Immature natural killer cell (primary cell): ENCODE measurements at regions not wholly inside any gene's neighbourhood (a gene's known extent, or its start where the extent isn't known, plus 50 kb on each side); places are given as distances from the start of the nearest gene placed in this dataset.

Source experiments
- DNase-seq, 3 donors: peaks; one replicate each; pipeline ENCODE4 v3.0.0; 2022; ENCODE audit warnings: mixed read lengths in 1 of 3
- H3K27ac Mint-ChIP-seq, 6 donors: one replicate each; pipeline ENCODE4 v1.8.0; 2020; ENCODE audit warnings: mixed read lengths in 6 of 6, mild to moderate bottlenecking in 5 of 6, inconsistent platforms in 4 of 6, moderate library complexity in 3 of 6
- H3K27me3 Mint-ChIP-seq, 3 donors: one replicate each; pipeline ENCODE4 v1.8.0; 2020 to 2021; ENCODE audit warnings: low read depth in 3 of 3, mild to moderate bottlenecking in 3 of 3, mixed read lengths in 3 of 3, moderate library complexity in 3 of 3, inconsistent platforms in 1 of 3
- H3K36me3 Mint-ChIP-seq, 3 donors: one replicate each; pipeline ENCODE4 v1.8.0; 2020; ENCODE audit warnings: mixed read lengths in 3 of 3, inconsistent platforms in 2 of 3, mild to moderate bottlenecking in 2 of 3
- H3K4me1 Mint-ChIP-seq, 2 donors: one replicate each; pipeline ENCODE4 v1.8.0; 2020; ENCODE audit warnings: inconsistent platforms in 2 of 2, mild to moderate bottlenecking in 2 of 2, mixed read lengths in 2 of 2, moderate library complexity in 1 of 2
- H3K4me3 Mint-ChIP-seq, 5 donors: one replicate each; pipeline ENCODE4 v1.8.0; 2020; ENCODE audit warnings: mild to moderate bottlenecking in 5 of 5, mixed read lengths in 5 of 5, inconsistent platforms in 3 of 5, moderate library complexity in 3 of 5
- H3K9me3 Mint-ChIP-seq, 6 donors: one replicate each; pipeline ENCODE4 v1.8.0; 2020; ENCODE audit warnings: mild to moderate bottlenecking in 6 of 6, mixed read lengths in 6 of 6, inconsistent platforms in 4 of 6, moderate library complexity in 3 of 6

- Mint-ChIP-seq H3K36me3 (no peaks in the 10 kb centered on the region), H3K27me3 (peaks cover 0 to 2% (median 0%) of the 10 kb centered on the region in 3 donors), H3K4me3 (no peak overlapping the region), H3K9me3 (no peaks in the 10 kb centered on the region), H3K27ac (no peak overlapping the region), H3K4me1 (peaks cover 22 to 24% of the 10 kb centered on the region in 2 donors)
- no peak for DNase-seq
Measured at GRCh38 chr9:134561427-134562145, 80.0 kb upstream of the COL5A1 start.

GRCh38 chr9:134562146-134562849 lies 79.3 kb upstream of the COL5A1 start:
- Mint-ChIP-seq H3K9me3 (peaks cover 0 to 1% (median 0%) of the 10 kb centered on the region in 6 donors), H3K4me1 (peaks cover 22 to 24% of the 10 kb centered on the region in 2 donors), H3K36me3 (no peaks in the 10 kb centered on the region), H3K27me3 (peaks cover 0 to under 1% (median 0%) of the 10 kb centered on the region in 3 donors), H3K27ac (no peak overlapping the region), H3K4me3 (no peak overlapping the region)
- no peak for DNase-seq

- no peak for DNase-seq
- Mint-ChIP-seq H3K27ac (no peak overlapping the region), H3K36me3 (no peaks in the 10 kb centered on the region), H3K4me3 (no peak overlapping the region), H3K4me1 (peaks cover 22% of the 10 kb centered on the region in 2 donors), H3K9me3 (peaks cover 0 to 5% (median 2%) of the 10 kb centered on the region in 6 donors), H3K27me3 (peaks cover 0 to 2% (median 0%) of the 10 kb centered on the region in 3 donors)
Measured at GRCh38 chr9:134563397-134563796, 78.2 kb upstream of the COL5A1 start.

DNA sequence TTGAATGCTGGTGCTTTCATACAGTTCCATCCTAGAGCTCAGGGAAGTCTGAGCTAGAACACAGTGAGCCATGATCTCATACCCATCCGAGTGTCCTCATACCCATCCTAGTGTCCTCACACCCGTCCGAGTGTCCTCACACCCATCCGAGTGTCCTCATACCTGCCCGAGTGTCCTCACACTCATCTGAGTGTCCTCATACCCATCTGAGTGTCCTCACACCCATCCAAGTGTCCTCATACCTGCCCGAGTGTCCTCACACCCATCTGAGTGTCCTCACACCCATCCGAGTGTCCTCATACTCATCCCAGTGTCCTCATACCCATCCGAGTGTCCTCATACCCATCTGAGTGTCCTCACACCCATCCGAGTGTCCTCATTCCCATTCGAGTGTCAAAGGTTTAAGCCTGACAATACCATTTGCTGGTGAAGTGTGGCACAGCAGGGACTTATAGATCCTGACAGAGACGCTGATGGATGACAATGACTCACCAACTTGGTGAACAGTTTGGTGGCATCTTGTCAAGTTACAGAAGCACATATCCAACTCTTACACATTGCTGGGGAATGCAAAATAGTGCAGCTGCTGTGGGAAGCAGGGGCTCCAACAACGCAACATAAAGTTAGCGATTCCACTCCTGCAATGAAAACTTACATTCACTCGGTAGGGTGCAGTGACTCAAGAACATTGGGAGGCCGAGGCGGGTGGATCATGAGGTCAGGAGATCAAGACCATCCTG lies 77.0 kb upstream of the COL5A1 start:
- H3K36me3 Mint-ChIP-seq = no peaks in the 10 kb centered on the region
- no peak overlapping the region for H3K4me3 Mint-ChIP-seq
- peaks cover 10 to 12% of the 10 kb centered on the region in 2 donors for H3K4me1 Mint-ChIP-seq
- DNase-seq = no peak
- H3K9me3 Mint-ChIP-seq = peaks cover 0 to 5% (median 2%) of the 10 kb centered on the region in 6 donors
- peaks cover 0 to 2% (median 0%) of the 10 kb centered on the region in 3 donors for H3K27me3 Mint-ChIP-seq
- no peak overlapping the region for H3K27ac Mint-ChIP-seq

- no peak for DNase-seq
- Mint-ChIP-seq H3K4me1 (peaks cover 2 to 4% of the 10 kb centered on the region in 2 donors), H3K9me3 (peaks cover 0 to 5% (median 2%) of the 10 kb centered on the region in 6 donors), H3K27ac (no peak overlapping the region), H3K4me3 (no peak overlapping the region), H3K36me3 (no peaks in the 10 kb centered on the region), H3K27me3 (peaks cover 0 to 5% (median 0%) of the 10 kb centered on the region in 3 donors)
Measured at GRCh38 chr9:134565316-134565915, 76.2 kb upstream of the COL5A1 start.

DNA sequence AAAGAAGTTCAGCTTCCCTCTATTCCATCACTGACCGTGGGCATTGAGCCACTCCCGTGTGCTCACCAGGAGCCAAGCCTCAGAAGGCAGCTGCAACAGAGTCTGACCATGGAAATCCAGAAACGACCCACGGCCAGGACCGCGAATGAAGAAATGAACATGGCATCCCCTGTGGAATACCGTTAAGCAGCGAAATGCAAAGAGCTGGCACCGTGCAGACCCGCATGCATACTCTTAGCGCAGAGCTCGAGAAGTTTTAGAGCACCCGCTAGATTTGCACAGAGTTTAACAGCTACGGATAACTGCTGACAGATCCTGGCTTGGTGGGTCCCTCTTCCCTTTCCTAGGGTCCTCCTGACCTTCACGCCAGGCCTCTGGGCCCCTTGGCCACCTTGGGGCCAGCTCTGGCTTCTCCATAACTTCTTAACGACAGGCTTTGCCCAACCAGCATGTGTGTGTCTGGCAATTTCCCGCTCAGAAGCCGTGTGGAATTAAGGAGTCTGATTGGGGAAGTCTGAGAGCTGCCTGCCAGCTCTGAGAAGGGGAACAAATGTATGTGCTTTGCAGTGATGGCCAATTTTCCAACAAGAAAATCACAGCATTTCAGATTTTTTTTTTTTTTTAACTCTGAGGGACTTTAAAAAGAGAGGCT lies 75.3 kb upstream of the COL5A1 start:
- Mint-ChIP-seq H3K27ac (no peak overlapping the region), H3K36me3 (no peaks in the 10 kb centered on the region), H3K27me3 (peaks cover 0 to 8% (median 0%) of the 10 kb centered on the region in 3 donors), H3K4me3 (no peak overlapping the region), H3K4me1 (no peaks in the 10 kb centered on the region), H3K9me3 (peaks cover 0 to 5% (median 2%) of the 10 kb centered on the region in 6 donors)
- no peak for DNase-seq

DNA sequence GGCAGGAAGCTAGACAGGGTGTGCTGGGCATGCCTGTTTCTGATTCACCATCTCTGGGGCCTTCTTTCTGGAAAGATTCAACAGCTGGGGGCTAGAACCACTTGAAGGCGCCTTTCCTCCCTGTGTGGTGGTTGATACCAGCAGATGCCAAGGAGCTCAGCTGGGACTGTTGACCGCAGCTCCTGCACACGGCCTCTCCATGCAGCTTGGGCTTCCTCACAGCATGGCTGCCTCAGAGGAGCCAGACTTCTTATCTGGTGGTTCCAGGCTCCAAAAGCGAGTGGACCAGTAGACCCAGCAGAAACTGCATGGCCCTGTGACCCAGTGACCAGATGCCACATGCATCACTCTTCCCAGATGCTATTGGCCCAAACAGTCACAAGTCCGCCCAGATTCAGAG lies 74.7 kb upstream of the COL5A1 start:
- Mint-ChIP-seq H3K4me3 (no peak overlapping the region), H3K27me3 (peaks cover 0 to 8% (median 0%) of the 10 kb centered on the region in 3 donors), H3K36me3 (no peaks in the 10 kb centered on the region), H3K27ac (no peak overlapping the region), H3K9me3 (peaks cover 0 to 5% (median 2%) of the 10 kb centered on the region in 6 donors), H3K4me1 (no peaks in the 10 kb centered on the region)
- DNase-seq = no peak

DNA sequence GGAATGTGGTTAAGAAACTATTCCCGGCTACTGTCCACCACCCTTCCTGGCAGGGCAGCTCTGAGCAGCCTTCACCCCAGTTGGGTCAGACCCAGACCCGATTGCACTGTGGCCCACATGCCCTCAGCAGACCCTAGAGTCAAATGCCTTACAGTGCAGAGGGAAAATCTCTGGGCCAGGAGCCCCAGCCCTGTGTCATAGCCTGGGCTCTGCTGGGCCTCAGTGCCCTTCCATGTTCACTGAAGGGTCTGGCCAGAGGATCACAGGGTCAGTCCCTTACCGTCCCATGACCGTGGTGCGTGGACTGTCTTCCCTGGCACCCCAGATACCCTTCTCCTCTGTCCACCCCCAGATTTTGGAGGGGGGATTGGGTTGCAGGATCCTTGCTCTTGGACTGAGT lies 73.5 kb upstream of the COL5A1 start:
- H3K4me3 Mint-ChIP-seq = no peak overlapping the region
- H3K27ac Mint-ChIP-seq = no peak overlapping the region
- peaks cover 0 to 8% (median 2%) of the 10 kb centered on the region in 3 donors for H3K27me3 Mint-ChIP-seq
- no peaks in the 10 kb centered on the region for H3K4me1 Mint-ChIP-seq
- peaks cover 0 to 5% (median 2%) of the 10 kb centered on the region in 6 donors for H3K9me3 Mint-ChIP-seq
- no peak for DNase-seq
- no peaks in the 10 kb centered on the region for H3K36me3 Mint-ChIP-seq

- peaks cover 0 to 5% (median 2%) of the 10 kb centered on the region in 6 donors for H3K9me3 Mint-ChIP-seq
- H3K4me3 Mint-ChIP-seq = no peak overlapping the region
- no peak overlapping the region for H3K27ac Mint-ChIP-seq
- H3K4me1 Mint-ChIP-seq = no peaks in the 10 kb centered on the region
- no peaks in the 10 kb centered on the region for H3K36me3 Mint-ChIP-seq
- H3K27me3 Mint-ChIP-seq = peaks cover 0 to 8% (median 2%) of the 10 kb centered on the region in 3 donors
- no peak for DNase-seq
Measured at GRCh38 chr9:134568811-134569210, 72.8 kb upstream of the COL5A1 start.

- Mint-ChIP-seq H3K36me3 (no peaks in the 10 kb centered on the region), H3K27me3 (peaks cover 0 to 8% (median 2%) of the 10 kb centered on the region in 3 donors), H3K27ac (no peak overlapping the region), H3K4me1 (no peaks in the 10 kb centered on the region), H3K4me3 (no peak overlapping the region), H3K9me3 (peaks cover 0 to 5% (median 2%) of the 10 kb centered on the region in 6 donors)
- DNase-seq = no peak
Measured at GRCh38 chr9:134569626-134570025, 72.0 kb upstream of the COL5A1 start.

- peaks cover 0 to 8% (median 2%) of the 10 kb centered on the region in 3 donors for H3K27me3 Mint-ChIP-seq
- H3K27ac Mint-ChIP-seq = peak overlapping the region in 2 of 6 donors; percentile 0 to 6
- DNase-seq = no peak
- H3K4me1 Mint-ChIP-seq = no peaks in the 10 kb centered on the region
- peaks cover 0 to 5% (median 2%) of the 10 kb centered on the region in 6 donors for H3K9me3 Mint-ChIP-seq
- H3K4me3 Mint-ChIP-seq = no peak overlapping the region
- no peaks in the 10 kb centered on the region for H3K36me3 Mint-ChIP-seq
Measured at GRCh38 chr9:134570151-134570621, 71.4 kb upstream of the COL5A1 start.

DNA sequence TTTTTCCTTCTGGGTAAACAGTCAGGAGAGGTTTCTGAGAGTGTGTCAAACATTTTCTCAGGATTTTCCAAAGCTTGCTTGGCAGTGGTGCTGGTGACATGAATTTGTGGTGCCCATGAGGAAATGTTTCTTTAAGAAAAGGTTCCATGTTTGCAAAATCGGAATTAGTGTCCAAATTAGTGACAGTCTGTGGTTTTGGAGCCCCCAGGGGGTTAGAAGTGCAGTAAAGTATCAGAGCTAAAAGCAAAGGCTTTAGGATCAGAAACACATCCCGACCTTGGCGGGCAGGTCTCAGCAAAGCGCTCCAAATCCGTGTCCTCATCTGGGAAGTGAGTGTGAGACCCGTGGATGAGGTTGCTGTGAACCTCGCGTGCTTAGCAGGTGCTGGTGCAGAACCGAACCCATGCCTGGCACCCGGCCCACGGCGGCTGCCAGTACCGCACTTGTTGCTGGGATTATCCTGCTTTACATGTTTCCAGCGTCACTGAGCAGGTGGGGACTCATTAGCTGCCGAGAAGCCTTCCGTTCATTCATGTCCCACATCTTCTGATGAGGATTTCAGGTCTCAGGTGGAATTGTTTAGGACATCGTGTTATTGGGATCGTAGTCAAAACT lies 70.8 kb upstream of the COL5A1 start:
- Mint-ChIP-seq H3K36me3 (no peaks in the 10 kb centered on the region), H3K4me3 (no peak overlapping the region), H3K9me3 (peaks cover 0 to 5% (median 2%) of the 10 kb centered on the region in 6 donors), H3K27me3 (peaks cover under 1 to 8% (median 2%) of the 10 kb centered on the region in 3 donors), H3K4me1 (no peaks in the 10 kb centered on the region), H3K27ac (peak overlapping the region in 1 of 6 donors; percentile 0)
- DNase-seq = no peak
